Peyer's patch (tissue), 4 donors: ENCODE measurements at regions not wholly inside any gene's neighbourhood (a gene's known extent, or its start where the extent isn't known, plus 50 kb on each side); places are given as distances from the start of the nearest gene placed in this dataset.

Experiments used
- CTCF ChIP-seq, 6 experiments: fragments of 450-650 bp in 4 of 6; fragments of 200-600 bp in 2 of 6; sonication (generic) in 1 of 6; IDR thresholded peaks; one replicate each; pipeline ENCODE4 v1.5.1; 2017 to 2019; ENCODE audit warnings: antibody characterized with exemption in 6 of 6, mild to moderate bottlenecking in 3 of 6, moderate library complexity in 1 of 6
- POLR2A ChIP-seq, 2 donors: fragments of 450-650 bp; IDR thresholded peaks; one replicate each; pipeline ENCODE4 v1.5.1; 2017; ENCODE audit warnings: antibody characterized with exemption in 2 of 2, mild to moderate bottlenecking in 2 of 2, moderate library complexity in 2 of 2

- TF ChIP-seq CTCF (IDR thresholded peaks at IDR 0.05): no peak
- TF ChIP-seq POLR2A (IDR thresholded peaks at IDR 0.05): no peak
Observed at GRCh38 chr15:77697893-77698292, 65.2 kb upstream of the LINGO1 start.
